H9 (cell line): ENCODE measurements at regions not wholly inside any gene's neighbourhood (a gene's known extent, or its start where the extent isn't known, plus 50 kb on each side); places are given as distances from the start of the nearest gene placed in this dataset.

Experiments used
- DNase-seq: peaks from one replicate; pipeline ENCODE4 v3.0.0-alpha.2; 2017
- H2AFZ ChIP-seq: one replicate; pipeline ENCODE4 v1.6.1; 2013; ENCODE audit warnings: mild to moderate bottlenecking, low read length, control low read depth, moderate library complexity
- H2AK5ac ChIP-seq: 2 replicates; pipeline ENCODE4 v1.6.1; 2013; ENCODE audit warnings: low read length, control low read depth, mixed read lengths; ENCODE audit not compliant: insufficient read length
- H2BK120ac ChIP-seq: one replicate; pipeline ENCODE4 v1.6.1; 2013; ENCODE audit warnings: low read depth, mild to moderate bottlenecking, low read length, control low read depth, inconsistent platforms; ENCODE audit not compliant: poor library complexity, severe bottlenecking
- H2BK12ac ChIP-seq: 2 replicates; pipeline ENCODE4 v1.6.1; 2013; ENCODE audit warnings: low read length, control low read depth, mixed read lengths, low read depth; ENCODE audit not compliant: insufficient read length
- H2BK15ac ChIP-seq: 2 replicates; pipeline ENCODE4 v1.6.1; 2013; ENCODE audit warnings: low read depth, low read length, control low read depth
- H2BK20ac ChIP-seq: one replicate; pipeline ENCODE4 v1.6.1; 2013; ENCODE audit warnings: low read depth, mild to moderate bottlenecking, low read length, control low read depth, inconsistent platforms; ENCODE audit not compliant: poor library complexity, severe bottlenecking
- H2BK5ac ChIP-seq: 2 replicates; pipeline ENCODE4 v1.6.1; 2013; ENCODE audit warnings: low read length, control low read depth, mixed read lengths; ENCODE audit not compliant: insufficient read length
- H3K14ac ChIP-seq: 2 replicates; pipeline ENCODE4 v1.6.1; 2013; ENCODE audit warnings: low read length, control low read depth; ENCODE audit not compliant: insufficient read depth
- H3K18ac ChIP-seq: 2 replicates; pipeline ENCODE4 v1.6.1; 2013; ENCODE audit warnings: low read depth, mild to moderate bottlenecking, mixed read lengths, low read length, control low read depth; ENCODE audit not compliant: insufficient read length
- H3K23ac ChIP-seq: 2 replicates; pipeline ENCODE4 v1.6.1; 2013; ENCODE audit warnings: low read length, control low read depth, mixed read lengths, low read depth; ENCODE audit not compliant: insufficient read length
- H3K23me2 ChIP-seq: 2 replicates; pipeline ENCODE4 v1.6.1; 2013; ENCODE audit warnings: low read depth, mild to moderate bottlenecking, mixed read lengths, low read length, control low read depth; ENCODE audit not compliant: insufficient read length, poor library complexity, severe bottlenecking
- H3K27ac ChIP-seq: 2 replicates; pipeline ENCODE4 v1.5.1; 2013; ENCODE audit warnings: low read length, control low read depth, mixed read lengths, low read depth; ENCODE audit not compliant: insufficient read length
- H3K27me3 ChIP-seq: 2 replicates; pipeline ENCODE4 v1.6.1; 2013; ENCODE audit warnings: low read length, control low read depth, inconsistent platforms; ENCODE audit not compliant: insufficient read depth
- H3K4ac ChIP-seq: 2 replicates; pipeline ENCODE4 v1.6.1; 2013; ENCODE audit warnings: low read depth, mild to moderate bottlenecking, control low read depth, inconsistent platforms, low read length, moderate library complexity
- H3K4me1 ChIP-seq: 2 replicates; pipeline ENCODE4 v1.6.1; 2013; ENCODE audit warnings: low read length, control low read depth, inconsistent platforms; ENCODE audit not compliant: insufficient read depth
- H3K4me2 ChIP-seq: 2 replicates; pipeline ENCODE4 v1.6.1; 2013; ENCODE audit warnings: low read length, control low read depth, mixed read lengths; ENCODE audit not compliant: insufficient read length, insufficient read depth
- H3K56ac ChIP-seq: 2 replicates; pipeline ENCODE4 v1.6.1; 2013; ENCODE audit warnings: low read depth, mild to moderate bottlenecking, mixed read lengths, low read length, control low read depth; ENCODE audit not compliant: insufficient read length
- H3K79me1 ChIP-seq: 2 replicates; pipeline ENCODE4 v1.6.1; 2013; ENCODE audit warnings: low read depth, mild to moderate bottlenecking, moderate library complexity, low read length, control low read depth, inconsistent platforms; ENCODE audit not compliant: insufficient read depth, poor library complexity, severe bottlenecking
- H3K79me2 ChIP-seq: 2 replicates; pipeline ENCODE4 v1.6.1; 2013; ENCODE audit warnings: low read length, control low read depth, inconsistent platforms; ENCODE audit not compliant: insufficient read depth
- H3K9ac ChIP-seq: 2 replicates; pipeline ENCODE4 v1.6.1; 2013; ENCODE audit warnings: low read length, control low read depth, mixed read lengths; ENCODE audit not compliant: insufficient read length; ENCODE audit errors: extremely low read depth
- H3K9me3 ChIP-seq: one replicate; pipeline ENCODE4 v1.6.1; 2013; ENCODE audit warnings: low read depth, low read length, inconsistent platforms; ENCODE audit not compliant: control insufficient read depth
- H3T11ph ChIP-seq: one replicate; pipeline ENCODE4 v1.6.1; 2013; ENCODE audit warnings: mild to moderate bottlenecking, low read length, control low read depth, inconsistent platforms
- H4K20me1 ChIP-seq: one replicate; pipeline ENCODE4 v1.6.1; 2013; ENCODE audit not compliant: control insufficient read depth, insufficient read length, insufficient read depth
- H4K5ac ChIP-seq: 2 replicates; pipeline ENCODE4 v1.6.1; 2013; ENCODE audit warnings: low read depth, mild to moderate bottlenecking, mixed read lengths, low read length, control low read depth; ENCODE audit not compliant: insufficient read length
- H4K8ac ChIP-seq: replicated peaks from 2 replicates; pipeline ENCODE4 v1.6.1; 2013; ENCODE audit warnings: low read length, control low read depth, mixed read lengths, low read depth; ENCODE audit not compliant: insufficient read length
- H4K91ac ChIP-seq: 2 replicates; pipeline ENCODE4 v1.6.1; 2013; ENCODE audit warnings: low read depth, mild to moderate bottlenecking, moderate library complexity, mixed read lengths, low read length, control low read depth; ENCODE audit not compliant: insufficient read length
- H3K27ac Mint-ChIP-seq, 3 experiments: 2 replicates in 2 of 3; 3 replicates in 1 of 3; pipeline ENCODE4 v1.8.0; 2020 to 2021; ENCODE audit warnings: mixed read lengths in 3 of 3, mild to moderate bottlenecking in 1 of 3, moderate library complexity in 1 of 3
- H3K27me3 Mint-ChIP-seq: 2 replicates; pipeline ENCODE4 v1.8.0; 2021; ENCODE audit warnings: low read depth, mild to moderate bottlenecking, moderate library complexity, mixed read lengths
- H3K36me3 Mint-ChIP-seq, 3 experiments: 2 replicates in 2 of 3; 3 replicates in 1 of 3; pipeline ENCODE4 v1.8.0; 2020 to 2021; ENCODE audit warnings: low read depth in 3 of 3, mixed read lengths in 3 of 3; ENCODE audit not compliant: insufficient read depth in 1 of 3
- H3K4me1 Mint-ChIP-seq, 2 experiments: 2 replicates each; pipeline ENCODE4 v1.8.0; 2020; ENCODE audit warnings: mixed read lengths in 2 of 2
- H3K4me3 Mint-ChIP-seq, 2 experiments: 2 replicates in 1 of 2; 3 replicates in 1 of 2; pipeline ENCODE4 v1.8.0; 2020 to 2021; ENCODE audit warnings: mild to moderate bottlenecking in 2 of 2, mixed read lengths in 2 of 2, moderate library complexity in 1 of 2
- H3K9me3 Mint-ChIP-seq, 2 experiments: 2 replicates in 1 of 2; 3 replicates in 1 of 2; pipeline ENCODE4 v1.8.0; 2020; ENCODE audit warnings: mild to moderate bottlenecking in 2 of 2, mixed read lengths in 2 of 2, moderate library complexity in 1 of 2
- WGBS: extraction: QIAGEN DNeasy Blood & Tissue Kit; methylation state at CpG from one replicate; pipeline ENCODE4 v1.1.7; 2013; ENCODE audit warnings: missing lambda C conversion rate, low lambda C conversion rate, mixed read lengths; ENCODE audit not compliant: insufficient read length; ENCODE audit errors: extremely low coverage; 5-methylcytosine and 5-hydroxymethylcytosine counted together
- TF ChIP-seq, protein P1 (sequence below): fragments of 200-600 bp; sonication (generic); conservative IDR thresholded peaks from 3 replicates; pipeline ENCODE4 v1.8.0; 2021; ENCODE audit warnings: antibody characterized with exemption, mild to moderate bottlenecking

DNA sequence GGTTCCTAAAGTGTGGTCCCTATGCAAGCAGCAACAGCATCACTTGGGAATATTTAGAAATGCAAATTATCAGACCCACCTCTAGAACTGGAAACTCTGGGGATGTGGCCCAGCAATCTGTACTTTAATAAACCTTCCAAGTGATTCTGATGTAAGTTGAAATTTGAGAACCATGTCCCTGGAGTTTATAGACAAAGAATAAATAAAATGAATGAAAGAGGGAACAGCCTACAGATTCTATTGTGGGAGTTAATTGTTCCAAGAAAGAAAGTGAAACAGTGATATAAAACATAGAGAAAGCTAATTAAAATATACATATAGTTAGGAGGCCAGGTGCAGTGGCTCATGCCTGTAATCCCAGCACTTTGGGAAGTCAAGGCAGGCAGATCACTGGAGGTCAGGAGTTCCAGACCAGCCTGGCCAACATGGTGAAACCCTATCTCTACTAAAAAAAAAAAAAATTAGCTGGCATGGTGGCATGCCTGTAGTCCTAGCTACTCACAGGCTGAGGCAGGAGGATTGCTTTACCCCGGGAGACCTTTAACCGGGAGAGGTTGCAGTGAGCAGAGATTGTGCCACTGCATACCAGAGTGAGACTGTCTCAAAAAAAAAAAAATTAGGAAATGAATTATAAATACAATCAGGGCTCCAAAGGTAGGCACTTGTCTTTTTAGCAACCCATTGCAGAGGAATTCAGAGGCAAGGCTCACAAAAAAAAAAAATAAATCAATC lies 507.5 kb downstream of the NAV3 start:
- no peak overlapping the region for H3T11ph ChIP-seq
- DNase-seq, result no peak
- H3K27me3 ChIP-seq, result no peaks in the 10 kb centered on the region
- no peak overlapping the region for H2BK120ac ChIP-seq
- no peaks in the 10 kb centered on the region for H3K27me3 Mint-ChIP-seq
- H3K23me2 ChIP-seq, result no peaks in the 10 kb centered on the region
- no peak overlapping the region for H3K9ac ChIP-seq
- H3K4me3 Mint-ChIP-seq, result no peak overlapping the region
- H2AFZ ChIP-seq, result no peak overlapping the region
- no peaks in the 10 kb centered on the region; a peak in 1 of 5 replicates for H3K9me3 Mint-ChIP-seq
- no peaks in the 10 kb centered on the region for H4K20me1 ChIP-seq
- no peaks in the 10 kb centered on the region for H3K36me3 Mint-ChIP-seq
- no peak overlapping the region for H3K4me2 ChIP-seq
- no peak overlapping the region for H3K18ac ChIP-seq
- H3K79me1 ChIP-seq, result no peaks in the 10 kb centered on the region
- no peak overlapping the region for H3K14ac ChIP-seq
- TF ChIP-seq, protein P1, sequence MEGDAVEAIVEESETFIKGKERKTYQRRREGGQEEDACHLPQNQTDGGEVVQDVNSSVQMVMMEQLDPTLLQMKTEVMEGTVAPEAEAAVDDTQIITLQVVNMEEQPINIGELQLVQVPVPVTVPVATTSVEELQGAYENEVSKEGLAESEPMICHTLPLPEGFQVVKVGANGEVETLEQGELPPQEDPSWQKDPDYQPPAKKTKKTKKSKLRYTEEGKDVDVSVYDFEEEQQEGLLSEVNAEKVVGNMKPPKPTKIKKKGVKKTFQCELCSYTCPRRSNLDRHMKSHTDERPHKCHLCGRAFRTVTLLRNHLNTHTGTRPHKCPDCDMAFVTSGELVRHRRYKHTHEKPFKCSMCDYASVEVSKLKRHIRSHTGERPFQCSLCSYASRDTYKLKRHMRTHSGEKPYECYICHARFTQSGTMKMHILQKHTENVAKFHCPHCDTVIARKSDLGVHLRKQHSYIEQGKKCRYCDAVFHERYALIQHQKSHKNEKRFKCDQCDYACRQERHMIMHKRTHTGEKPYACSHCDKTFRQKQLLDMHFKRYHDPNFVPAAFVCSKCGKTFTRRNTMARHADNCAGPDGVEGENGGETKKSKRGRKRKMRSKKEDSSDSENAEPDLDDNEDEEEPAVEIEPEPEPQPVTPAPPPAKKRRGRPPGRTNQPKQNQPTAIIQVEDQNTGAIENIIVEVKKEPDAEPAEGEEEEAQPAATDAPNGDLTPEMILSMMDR, result no peak
- H2BK5ac ChIP-seq, result no peak overlapping the region
- no peak overlapping the region for H3K4ac ChIP-seq
- no peak overlapping the region for H2BK20ac ChIP-seq
- H3K9me3 ChIP-seq, result no peaks in the 10 kb centered on the region
- no peak overlapping the region for H2BK12ac ChIP-seq
- no peak overlapping the region for H4K91ac ChIP-seq
- no peak overlapping the region for H2BK15ac ChIP-seq
- H2AK5ac ChIP-seq, result no peak overlapping the region
- H3K79me2 ChIP-seq, result no peaks in the 10 kb centered on the region
- no peak overlapping the region for H3K56ac ChIP-seq
- H4K8ac ChIP-seq, result no peak overlapping the region
- no peak overlapping the region for H3K23ac ChIP-seq
- no CpG with 5 or more reads among the region's 2 CpGs for WGBS
- H4K5ac ChIP-seq, result no peak overlapping the region
- no peaks in the 10 kb centered on the region for H3K4me1 ChIP-seq
- H3K27ac ChIP-seq, result no peak overlapping the region
- no peak overlapping the region for H3K27ac Mint-ChIP-seq
- H3K4me1 Mint-ChIP-seq, result no peaks in the 10 kb centered on the region
